ENCODE measurements at regions not wholly inside any gene's neighbourhood (a gene's known extent, or its start where the extent isn't known, plus 50 kb on each side); places are given as distances from the start of the nearest gene placed in this dataset.
"Not testable (repeated sequence)": the region's sequence is repeated elsewhere in the genome, so short reads cannot be mapped to it uniquely, and the experiment has no call there.

DNA sequence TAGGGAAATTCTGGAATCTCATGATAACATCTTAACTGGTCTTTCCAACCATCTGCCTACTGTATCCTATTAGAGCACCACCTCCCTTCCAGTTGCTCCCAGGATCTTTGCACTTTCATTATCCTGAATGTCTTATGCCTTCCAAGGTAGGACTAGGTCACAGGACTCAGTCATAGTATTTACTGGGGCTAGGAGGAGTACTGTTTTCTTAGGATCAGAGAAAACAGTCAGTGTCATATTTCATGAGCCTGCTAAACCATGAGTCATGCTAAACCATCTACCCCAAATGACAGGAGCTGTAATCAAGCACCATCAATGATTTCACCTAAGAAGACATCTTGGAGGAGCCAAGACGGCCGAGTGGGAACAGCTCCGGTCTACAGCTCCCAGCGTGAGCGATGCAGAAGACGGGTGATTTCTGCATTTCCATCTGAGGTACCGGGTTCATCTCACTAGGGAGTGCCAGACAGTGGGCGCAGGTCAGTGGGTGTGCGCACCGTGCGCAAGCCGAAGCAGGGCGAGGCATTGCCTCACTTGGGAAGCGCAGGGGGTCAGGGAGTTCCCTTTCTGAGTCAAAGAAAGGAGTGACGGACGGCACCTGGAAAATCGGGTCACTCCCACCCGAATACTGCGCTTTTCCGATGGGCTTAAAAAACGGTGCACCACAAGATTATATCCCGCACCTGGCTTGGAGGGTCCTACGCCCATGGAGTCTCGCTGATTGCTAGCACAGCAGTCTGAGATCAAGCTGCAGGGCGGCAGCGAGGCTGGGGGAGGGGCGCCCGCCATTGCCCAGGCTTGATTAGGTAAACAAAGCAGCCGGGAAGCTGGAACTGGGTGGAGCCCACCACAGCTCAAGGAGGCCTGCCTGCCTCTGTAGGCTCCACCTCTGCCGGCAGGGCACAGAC, 1439.2 kb upstream of the ACVR2A start:
- H3K36me3 ChIP-seq (replicated peaks; ENCODE audit: control insufficient read depth, insufficient read depth, low read length); H3K27me3 ChIP-seq (ENCODE audit: control insufficient read depth, insufficient read depth, low read length); H3K4me3 ChIP-seq (ENCODE audit: insufficient read depth, low read depth, low read length); DNase-seq: not testable (repeated sequence)

- H3K36me3 ChIP-seq (replicated peaks; ENCODE audit: control insufficient read depth, insufficient read depth, low read length); H3K27me3 ChIP-seq (ENCODE audit: control insufficient read depth, insufficient read depth, low read length); H3K4me3 ChIP-seq (ENCODE audit: insufficient read depth, low read depth, low read length): not testable (repeated sequence)
These were observed 1441.2 kb upstream of the ACVR2A start for GRCh38 chr2:146403546-146404160.

DNA sequence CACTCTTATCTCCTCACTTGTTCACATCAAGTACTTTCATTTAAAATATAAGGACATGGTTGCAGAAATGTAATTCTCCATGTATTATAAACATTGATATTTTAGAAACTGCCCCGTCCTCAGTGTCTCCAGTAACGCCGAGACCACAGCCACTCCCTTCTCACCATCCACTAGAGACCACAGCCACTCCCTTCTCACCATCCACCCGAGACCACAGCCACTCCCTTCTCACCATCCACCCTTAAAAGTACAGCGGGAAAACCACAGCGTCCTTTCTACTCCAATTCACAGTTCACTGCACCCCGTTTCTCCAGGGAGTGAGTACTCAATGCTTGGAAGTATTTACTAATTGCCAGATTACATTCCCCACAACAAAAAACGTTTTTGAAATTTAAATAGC, 1452.2 kb upstream of the ACVR2A start:
- DNase-seq, result no peak
- peak overlapping the region; percentile 17; the same call in 1 of the 2 replicates for H3K4me3 ChIP-seq (ENCODE audit: insufficient read depth, low read depth, low read length)
- H3K36me3 ChIP-seq (replicated peaks; ENCODE audit: control insufficient read depth, insufficient read depth, low read length), result no peaks in the 10 kb centered on the region
- H3K27me3 ChIP-seq (ENCODE audit: control insufficient read depth, insufficient read depth, low read length), result no peaks in the 10 kb centered on the region

More at GRCh38 chr2:146403546-146404160, 1441.2 kb upstream of the ACVR2A start:
- not testable (repeated sequence) for DNase-seq

GRCh38 chr2:146392186-146392585, 1452.6 kb upstream of the ACVR2A start:
- DNase-seq, result no peak
- no peaks in the 10 kb centered on the region for H3K36me3 ChIP-seq (replicated peaks; ENCODE audit: control insufficient read depth, insufficient read depth, low read length)
- H3K27me3 ChIP-seq (ENCODE audit: control insufficient read depth, insufficient read depth, low read length), result no peaks in the 10 kb centered on the region
- H3K4me3 ChIP-seq (ENCODE audit: insufficient read depth, low read depth, low read length), result no peak overlapping the region

DNA sequence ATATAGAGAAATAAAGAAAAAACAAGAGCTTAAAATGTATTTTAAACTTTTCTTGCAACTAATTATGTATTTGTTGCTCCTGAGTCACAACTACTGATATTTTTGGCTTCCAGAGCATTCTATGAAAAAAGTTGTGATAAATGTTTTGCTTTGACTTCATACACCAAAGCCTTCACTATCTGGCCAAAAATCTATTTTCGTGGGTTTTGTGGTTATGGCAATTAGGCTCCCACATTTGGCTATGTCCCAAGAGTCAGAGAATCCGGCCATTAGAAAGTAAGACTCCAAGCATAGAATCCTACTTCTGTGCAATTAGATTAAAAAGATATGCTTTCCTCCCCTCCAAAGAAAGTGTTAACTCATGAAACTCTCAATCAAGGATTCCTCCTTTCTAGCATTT, 1456.1 kb upstream of the ACVR2A start:
- no peak for DNase-seq
- Histone ChIP-seq H3K4me3 (ENCODE audit: insufficient read depth, low read depth, low read length) (no peak overlapping the region), H3K36me3 (replicated peaks; ENCODE audit: control insufficient read depth, insufficient read depth, low read length) (no peaks in the 10 kb centered on the region), H3K27me3 (ENCODE audit: control insufficient read depth, insufficient read depth, low read length) (no peaks in the 10 kb centered on the region)

GRCh38 chr2:146386096-146386495, 1458.7 kb upstream of the ACVR2A start:
- Histone ChIP-seq H3K4me3 (ENCODE audit: insufficient read depth, low read depth, low read length) (no peak overlapping the region), H3K27me3 (ENCODE audit: control insufficient read depth, insufficient read depth, low read length) (no peaks in the 10 kb centered on the region)

GRCh38 chr2:146385031-146385430, 1459.8 kb upstream of the ACVR2A start:
- no peak for DNase-seq
- Histone ChIP-seq H3K27me3 (ENCODE audit: control insufficient read depth, insufficient read depth, low read length) (no peaks in the 10 kb centered on the region), H3K36me3 (replicated peaks; ENCODE audit: control insufficient read depth, insufficient read depth, low read length) (no peaks in the 10 kb centered on the region), H3K4me3 (ENCODE audit: insufficient read depth, low read depth, low read length) (no peak overlapping the region)

More at GRCh38 chr2:146386096-146386495, 1458.7 kb upstream of the ACVR2A start:
- no peaks in the 10 kb centered on the region for H3K36me3 ChIP-seq (replicated peaks; ENCODE audit: control insufficient read depth, insufficient read depth, low read length)
- no peak for DNase-seq

DNA sequence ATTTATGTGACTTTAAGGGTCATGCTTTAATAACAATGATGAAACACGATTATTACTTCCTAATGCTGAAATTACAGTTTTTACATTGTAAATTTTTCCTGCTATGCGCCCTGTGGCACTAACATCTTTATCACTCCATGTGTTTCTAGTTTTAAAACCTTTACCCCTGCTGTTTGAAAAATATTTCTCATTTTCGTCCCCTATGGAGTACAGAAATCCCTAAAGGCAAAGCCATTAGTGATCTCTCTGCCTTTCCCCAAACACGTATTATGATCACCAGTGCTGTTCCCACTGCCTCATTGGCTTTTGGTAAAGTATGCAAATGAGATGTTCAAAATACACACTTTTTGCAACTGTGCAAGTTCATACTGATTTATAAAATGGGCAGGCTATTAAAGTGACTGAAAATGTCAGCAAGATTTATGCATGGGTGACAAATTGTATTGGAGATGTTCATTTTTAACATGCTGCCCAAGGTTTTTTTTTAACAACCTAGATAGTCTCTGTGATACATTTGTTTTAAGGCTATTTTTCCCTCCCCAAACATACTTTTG, 1468.2 kb upstream of the ACVR2A start:
- no peaks in the 10 kb centered on the region for H3K36me3 ChIP-seq (replicated peaks; ENCODE audit: control insufficient read depth, insufficient read depth, low read length)

DNA sequence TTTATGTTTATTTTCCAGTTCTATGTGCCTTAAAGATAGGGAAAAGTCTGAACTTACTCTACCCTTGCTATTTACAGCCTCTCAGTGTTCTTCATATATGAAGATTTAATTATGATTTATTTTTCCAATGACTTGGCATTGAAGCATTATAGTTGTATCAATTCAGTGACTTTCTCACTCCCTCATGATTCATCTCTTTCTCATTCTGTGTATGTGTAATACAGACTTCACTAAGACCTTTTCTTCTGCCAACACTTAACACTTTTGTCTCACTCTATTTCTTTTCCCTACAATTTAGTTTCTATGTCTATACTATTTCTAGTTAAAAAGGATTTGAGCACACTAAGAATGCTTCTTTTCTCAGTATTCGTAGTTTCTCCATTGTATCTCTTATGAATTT, 1470.3 kb upstream of the ACVR2A start:
- H3K36me3 ChIP-seq (replicated peaks; ENCODE audit: control insufficient read depth, insufficient read depth, low read length), result no peaks in the 10 kb centered on the region
- H3K27me3 ChIP-seq (ENCODE audit: control insufficient read depth, insufficient read depth, low read length), result no peaks in the 10 kb centered on the region
- DNase-seq, result no peak
- no peak overlapping the region for H3K4me3 ChIP-seq (ENCODE audit: insufficient read depth, low read depth, low read length)

More for the DNA sequence above, 1468.2 kb upstream of the ACVR2A start:
- Histone ChIP-seq H3K27me3 (ENCODE audit: control insufficient read depth, insufficient read depth, low read length) (no peaks in the 10 kb centered on the region), H3K4me3 (ENCODE audit: insufficient read depth, low read depth, low read length) (no peak overlapping the region)
- DNase-seq, result no peak

GRCh38 chr2:146371364-146371763, 1473.5 kb upstream of the ACVR2A start:
- not testable (repeated sequence) for H3K4me3 ChIP-seq (ENCODE audit: insufficient read depth, low read depth, low read length); DNase-seq; H3K27me3 ChIP-seq (ENCODE audit: control insufficient read depth, insufficient read depth, low read length); H3K36me3 ChIP-seq (replicated peaks; ENCODE audit: control insufficient read depth, insufficient read depth, low read length)

- no peak overlapping the region for H3K4me3 ChIP-seq (ENCODE audit: insufficient read depth, low read depth, low read length)
These were observed 1474.0 kb upstream of the ACVR2A start for GRCh38 chr2:146370826-146371225.

GRCh38 chr2:146366276-146366675, 1478.6 kb upstream of the ACVR2A start:
- no peaks in the 10 kb centered on the region for H3K27me3 ChIP-seq (ENCODE audit: control insufficient read depth, insufficient read depth, low read length)
- H3K36me3 ChIP-seq (replicated peaks; ENCODE audit: control insufficient read depth, insufficient read depth, low read length), result no peaks in the 10 kb centered on the region
- no peak overlapping the region for H3K4me3 ChIP-seq (ENCODE audit: insufficient read depth, low read depth, low read length)
- DNase-seq, result no peak

More at GRCh38 chr2:146370826-146371225, 1474.0 kb upstream of the ACVR2A start:
- no peak for DNase-seq
- H3K36me3 ChIP-seq (replicated peaks; ENCODE audit: control insufficient read depth, insufficient read depth, low read length), result no peaks in the 10 kb centered on the region
- no peaks in the 10 kb centered on the region for H3K27me3 ChIP-seq (ENCODE audit: control insufficient read depth, insufficient read depth, low read length)

DNA sequence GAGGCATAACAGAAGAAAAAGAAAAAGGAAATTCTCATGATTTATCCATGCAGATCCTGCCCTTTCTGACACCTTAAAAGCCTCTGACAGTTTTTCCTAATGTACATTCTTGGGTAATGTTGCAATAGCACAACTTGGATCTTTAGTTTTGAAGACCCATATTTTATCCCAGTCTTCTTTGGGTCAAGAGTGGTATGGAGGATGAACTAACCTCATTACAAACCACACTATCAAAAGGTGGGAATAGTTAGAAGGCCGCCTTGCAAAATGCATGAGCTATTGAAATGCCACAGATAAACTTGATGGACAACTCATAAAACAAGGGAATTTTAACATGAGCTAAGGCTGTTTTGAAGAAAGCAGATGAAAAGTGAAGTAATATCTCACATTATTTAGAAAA, 1479.8 kb upstream of the ACVR2A start:
- H3K4me3 ChIP-seq (ENCODE audit: insufficient read depth, low read depth, low read length), result no peak overlapping the region
- H3K36me3 ChIP-seq (replicated peaks; ENCODE audit: control insufficient read depth, insufficient read depth, low read length), result no peaks in the 10 kb centered on the region
- no peak for DNase-seq
- H3K27me3 ChIP-seq (ENCODE audit: control insufficient read depth, insufficient read depth, low read length), result no peaks in the 10 kb centered on the region

GRCh38 chr2:146363731-146364130, 1481.1 kb upstream of the ACVR2A start:
- Histone ChIP-seq H3K27me3 (ENCODE audit: control insufficient read depth, insufficient read depth, low read length) (no peaks in the 10 kb centered on the region), H3K36me3 (replicated peaks; ENCODE audit: control insufficient read depth, insufficient read depth, low read length) (no peaks in the 10 kb centered on the region), H3K4me3 (ENCODE audit: insufficient read depth, low read depth, low read length) (no peak overlapping the region)
- DNase-seq, result no peak

- no peaks in the 10 kb centered on the region for H3K36me3 ChIP-seq (replicated peaks; ENCODE audit: control insufficient read depth, insufficient read depth, low read length)
- no peaks in the 10 kb centered on the region for H3K27me3 ChIP-seq (ENCODE audit: control insufficient read depth, insufficient read depth, low read length)
- no peak overlapping the region for H3K4me3 ChIP-seq (ENCODE audit: insufficient read depth, low read depth, low read length)
- no peak for DNase-seq
These were observed 1493.1 kb upstream of the ACVR2A start for GRCh38 chr2:146351689-146352088.

Data from H7 (cell line).